PC-9 (cell line): ENCODE measurements at regions not wholly inside any gene's neighbourhood (a gene's known extent, or its start where the extent isn't known, plus 50 kb on each side); places are given as distances from the start of the nearest gene placed in this dataset.

Source experiments
- EZH2 ChIP-seq: fragments of 200-600 bp; sonication (generic); IDR thresholded peaks from 2 replicates; pipeline ENCODE4 v1.8.0; 2017; ENCODE audit warnings: antibody characterized with exemption, low read depth
- TF ChIP-seq, protein P1 (sequence below): fragments of 200-600 bp; sonication (generic); conservative IDR thresholded peaks from 2 replicates; pipeline ENCODE4 v1.6.1; 2017; ENCODE audit warnings: mixed run types, antibody characterized with exemption, mild to moderate bottlenecking, moderate library complexity

DNA sequence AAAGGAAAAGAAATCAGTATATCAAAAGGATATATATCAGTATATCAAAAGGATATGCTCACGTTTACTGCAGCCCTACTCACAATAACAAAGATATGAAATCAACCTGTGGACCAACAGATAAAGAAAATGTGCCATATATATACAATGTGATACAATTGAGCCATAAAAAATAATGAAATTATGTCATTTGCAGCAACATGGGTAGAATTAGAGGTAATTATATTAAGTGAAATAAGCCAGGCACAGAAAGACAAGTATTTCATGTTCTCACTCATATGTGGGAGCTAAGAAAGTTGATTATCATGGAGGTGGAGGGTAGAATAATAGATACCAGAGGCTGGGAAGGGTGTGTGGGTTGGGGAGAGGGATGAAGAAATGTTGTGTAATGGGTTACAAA, 102.9 kb upstream of the MARCKS start:
- TF ChIP-seq, protein P1, sequence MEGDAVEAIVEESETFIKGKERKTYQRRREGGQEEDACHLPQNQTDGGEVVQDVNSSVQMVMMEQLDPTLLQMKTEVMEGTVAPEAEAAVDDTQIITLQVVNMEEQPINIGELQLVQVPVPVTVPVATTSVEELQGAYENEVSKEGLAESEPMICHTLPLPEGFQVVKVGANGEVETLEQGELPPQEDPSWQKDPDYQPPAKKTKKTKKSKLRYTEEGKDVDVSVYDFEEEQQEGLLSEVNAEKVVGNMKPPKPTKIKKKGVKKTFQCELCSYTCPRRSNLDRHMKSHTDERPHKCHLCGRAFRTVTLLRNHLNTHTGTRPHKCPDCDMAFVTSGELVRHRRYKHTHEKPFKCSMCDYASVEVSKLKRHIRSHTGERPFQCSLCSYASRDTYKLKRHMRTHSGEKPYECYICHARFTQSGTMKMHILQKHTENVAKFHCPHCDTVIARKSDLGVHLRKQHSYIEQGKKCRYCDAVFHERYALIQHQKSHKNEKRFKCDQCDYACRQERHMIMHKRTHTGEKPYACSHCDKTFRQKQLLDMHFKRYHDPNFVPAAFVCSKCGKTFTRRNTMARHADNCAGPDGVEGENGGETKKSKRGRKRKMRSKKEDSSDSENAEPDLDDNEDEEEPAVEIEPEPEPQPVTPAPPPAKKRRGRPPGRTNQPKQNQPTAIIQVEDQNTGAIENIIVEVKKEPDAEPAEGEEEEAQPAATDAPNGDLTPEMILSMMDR, result no peak
- no peak for TF ChIP-seq EZH2
